ENCODE measurements at regions not wholly inside any gene's neighbourhood (a gene's known extent, or its start where the extent isn't known, plus 50 kb on each side); places are given as distances from the start of the nearest gene placed in this dataset.
A peak's percentile ranks its signal among the peaks of the same experiment; 100 is the strongest.

DNA sequence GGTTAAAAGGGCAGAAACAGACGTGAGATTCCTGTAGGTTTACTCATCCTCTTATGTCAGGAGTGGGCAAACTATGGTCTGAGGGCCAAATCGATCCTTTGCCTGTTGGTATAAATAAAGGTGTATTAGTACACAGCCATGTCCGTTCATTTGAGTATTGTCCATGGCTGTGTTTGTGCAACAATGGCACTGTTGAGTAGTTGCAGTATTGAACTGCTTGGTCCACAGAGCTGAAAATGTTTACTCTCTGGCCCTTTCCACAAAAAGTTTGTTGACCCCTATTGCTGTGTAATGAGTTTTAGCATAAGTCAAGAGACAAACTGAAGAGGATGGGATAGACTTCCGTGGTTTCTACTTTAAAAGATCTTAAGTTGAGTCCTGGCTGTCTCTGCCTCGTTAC is 59.0 kb upstream of the MID1 start:
- Histone ChIP-seq H2AFZ (ENCODE audit: low read length) (no peak overlapping the region), H2BK12ac (ENCODE audit: low read depth, low read length) (no peak overlapping the region), H4K5ac (ENCODE audit: insufficient read length, low read depth, low read length) (no peak overlapping the region), H2BK120ac (replicated peaks; ENCODE audit: low read depth, low read length) (no peak overlapping the region), H3K56ac (replicated peaks; ENCODE audit: insufficient read length, low read depth, low read length) (no peak overlapping the region), H2BK5ac (ENCODE audit: low read depth, low read length) (no peak overlapping the region; the same call in 1 of the 2 replicates), H3K4me2 (ENCODE audit: insufficient read depth in 1 of 2, low read depth in 2 of 2, low read length in 2 of 2) (peak overlapping the region in 1 of 2 experiments; percentile 12; a peak in 1 of 4 replicates), H4K91ac (replicated peaks; ENCODE audit: insufficient read length, low read length) (no peak overlapping the region), H3K36me3 (ENCODE audit: control insufficient read depth in 2 of 4, insufficient read depth in 4 of 4, low read length in 3 of 4) (no peaks in the 10 kb centered on the region), H3K27ac (ENCODE audit: low read depth, low read length) (no peak overlapping the region), H3K79me2 (ENCODE audit: control insufficient read depth in 1 of 2, insufficient read depth in 2 of 2, low read length in 2 of 2) (no peaks in the 10 kb centered on the region), H3K4me3 (ENCODE audit: extremely low read depth in 1 of 4, insufficient read depth in 2 of 4, low read depth in 3 of 4, low read length in 4 of 4) (no peak overlapping the region), H2AK5ac (ENCODE audit: low read depth, low read length) (no peak overlapping the region), H2BK15ac (ENCODE audit: low read length) (no peak overlapping the region), H4K20me1 (replicated peaks in 1 of 2; ENCODE audit: control insufficient read depth in 1 of 2, insufficient read depth in 2 of 2, low read length in 2 of 2) (no peaks in the 10 kb centered on the region), H2BK20ac (ENCODE audit: low read length) (no peak overlapping the region), H3K4ac (replicated peaks; ENCODE audit: insufficient read length, low read depth, low read length) (no peak overlapping the region), H3K23me2 (ENCODE audit: low read depth, low read length) (no peaks in the 10 kb centered on the region), H3K4me1 (replicated peaks in 1 of 4; ENCODE audit: control insufficient read depth in 3 of 4, insufficient read depth in 4 of 4, low read length in 3 of 4) (peaks cover 0 to 5% (median 2%) of the 10 kb centered on the region in 4 experiments; a peak in 3 of 7 replicates), H3K27me3 (replicated peaks in 1 of 4; ENCODE audit: control insufficient read depth in 3 of 4, extremely low read depth in 1 of 4, insufficient read depth in 3 of 4, low read length in 3 of 4) (no peaks in the 10 kb centered on the region), H3K79me1 (ENCODE audit: low read depth, low read length) (no peaks in the 10 kb centered on the region), H4K8ac (ENCODE audit: extremely low read depth, insufficient read depth, low read length) (no peak overlapping the region), H3K23ac (ENCODE audit: insufficient read length) (no peak overlapping the region), H3K14ac (ENCODE audit: insufficient read length) (no peak overlapping the region), H3K9ac (replicated peaks in 1 of 4; ENCODE audit: extremely low read depth in 1 of 4, low read depth in 3 of 4, low read length in 3 of 4) (no peak overlapping the region), H3K9me3 (ENCODE audit: insufficient read depth in 2 of 2, low read depth in 1 of 2, low read length in 1 of 2) (no peaks in the 10 kb centered on the region), H3K18ac (ENCODE audit: extremely low read depth, low read length) (no peak overlapping the region)
- 76% methylated on average over 5 of the region's 5 CpGs; no CpG with 5 or more reads in 1 of the 2 experiments for WGBS, 2 experiments (ENCODE audit: extremely low coverage in 1 of 2, insufficient coverage in 1 of 2, insufficient read length in 1 of 2, insufficient replicate concordance in 2 of 2, low coverage in 1 of 2, low lambda C conversion rate in 2 of 2, missing lambda C conversion rate in 1 of 2)
- ChIA-PET CTCF (ENCODE audit: partially characterized antibody) (no interaction called here), POLR2A (ENCODE audit: partially characterized antibody) (no interaction called here)
- DNase-seq (ENCODE audit: low read depth in 1 of 2, low spot score in 2 of 2): no peak
- FAIRE-seq: no peak
- TF ChIP-seq TBP (IDR thresholded peaks at IDR 0.05; ENCODE audit: low read depth, low read length) (no peak), SP4 (IDR thresholded peaks at IDR 0.05; ENCODE audit: low read length) (no peak), ASH2L (IDR thresholded peaks at IDR 0.05; ENCODE audit: low read length) (no peak), RXRA (IDR thresholded peaks at IDR 0.05; ENCODE audit: insufficient read depth, low read depth, low read length) (no peak), SRF (IDR thresholded peaks at IDR 0.05; ENCODE audit: low read depth, low read length) (no peak), TCF12 (IDR thresholded peaks at IDR 0.05; ENCODE audit: low read depth, low read length) (no peak), POLR2A (IDR thresholded peaks at IDR 0.05; ENCODE audit: control extremely low read depth in 1 of 2, low read depth in 2 of 2, low read length in 2 of 2) (no peak), BRCA1 (IDR thresholded peaks at IDR 0.05; ENCODE audit: low read depth, low read length) (no peak), BCL11A (IDR thresholded peaks at IDR 0.05; ENCODE audit: low read depth in 2 of 2, low read length in 2 of 2) (no peak), RBBP5 (IDR thresholded peaks at IDR 0.05; ENCODE audit: borderline replicate concordance, low read depth, low read length) (no peak), POLR2AphosphoS5 (IDR thresholded peaks at IDR 0.05; ENCODE audit: low read depth, low read length) (no peak)
- TF ChIP-seq, protein P1, sequence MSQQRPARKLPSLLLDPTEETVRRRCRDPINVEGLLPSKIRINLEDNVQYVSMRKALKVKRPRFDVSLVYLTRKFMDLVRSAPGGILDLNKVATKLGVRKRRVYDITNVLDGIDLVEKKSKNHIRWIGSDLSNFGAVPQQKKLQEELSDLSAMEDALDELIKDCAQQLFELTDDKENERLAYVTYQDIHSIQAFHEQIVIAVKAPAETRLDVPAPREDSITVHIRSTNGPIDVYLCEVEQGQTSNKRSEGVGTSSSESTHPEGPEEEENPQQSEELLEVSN (IDR thresholded peaks at IDR 0.05): no peak
- TF ChIP-seq, protein P2, sequence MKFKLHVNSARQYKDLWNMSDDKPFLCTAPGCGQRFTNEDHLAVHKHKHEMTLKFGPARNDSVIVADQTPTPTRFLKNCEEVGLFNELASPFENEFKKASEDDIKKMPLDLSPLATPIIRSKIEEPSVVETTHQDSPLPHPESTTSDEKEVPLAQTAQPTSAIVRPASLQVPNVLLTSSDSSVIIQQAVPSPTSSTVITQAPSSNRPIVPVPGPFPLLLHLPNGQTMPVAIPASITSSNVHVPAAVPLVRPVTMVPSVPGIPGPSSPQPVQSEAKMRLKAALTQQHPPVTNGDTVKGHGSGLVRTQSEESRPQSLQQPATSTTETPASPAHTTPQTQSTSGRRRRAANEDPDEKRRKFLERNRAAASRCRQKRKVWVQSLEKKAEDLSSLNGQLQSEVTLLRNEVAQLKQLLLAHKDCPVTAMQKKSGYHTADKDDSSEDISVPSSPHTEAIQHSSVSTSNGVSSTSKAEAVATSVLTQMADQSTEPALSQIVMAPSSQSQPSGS (IDR thresholded peaks at IDR 0.05; ENCODE audit: low read length): no peak
- TF ChIP-seq, protein P3, sequence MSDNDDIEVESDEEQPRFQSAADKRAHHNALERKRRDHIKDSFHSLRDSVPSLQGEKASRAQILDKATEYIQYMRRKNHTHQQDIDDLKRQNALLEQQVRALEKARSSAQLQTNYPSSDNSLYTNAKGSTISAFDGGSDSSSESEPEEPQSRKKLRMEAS (IDR thresholded peaks at IDR 0.05): no peak
